ENCODE measurements at regions not wholly inside any gene's neighbourhood (a gene's known extent, or its start where the extent isn't known, plus 50 kb on each side); places are given as distances from the start of the nearest gene placed in this dataset.

DNA sequence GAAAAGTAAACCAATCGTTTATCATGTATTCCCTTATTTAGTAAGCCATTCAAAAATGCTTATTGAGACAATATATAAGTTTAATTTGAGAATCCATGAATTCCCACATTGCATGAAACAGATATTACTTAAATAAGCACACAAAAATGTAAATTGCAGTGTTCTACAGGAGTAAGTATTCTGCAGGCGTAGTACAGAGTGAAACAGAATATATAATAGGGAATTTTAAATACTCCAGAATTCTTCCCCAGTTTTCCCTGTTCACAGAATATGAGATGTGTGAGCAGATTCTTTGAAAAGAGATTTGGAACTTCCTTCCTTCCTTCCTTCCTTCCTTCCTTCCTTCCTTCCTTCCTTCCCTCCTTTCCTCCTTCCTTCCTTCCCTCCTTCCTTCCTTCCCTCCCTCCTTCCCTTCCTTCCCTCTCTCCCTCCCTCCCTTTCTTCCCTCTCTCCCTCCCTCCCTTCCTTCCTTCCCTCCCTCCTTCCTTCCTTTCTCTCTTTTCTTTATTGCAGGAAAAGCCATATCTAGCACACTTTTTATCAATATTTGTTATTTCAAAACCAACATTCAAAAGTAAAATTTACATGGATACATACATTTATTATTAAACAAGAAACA lies 977.7 kb upstream of the LRRTM1 start:
- H3K4me1 ChIP-seq (ENCODE audit: insufficient read depth, low read length) = no peaks in the 10 kb centered on the region
- no peaks in the 10 kb centered on the region for H3K9me3 ChIP-seq (ENCODE audit: control insufficient read depth, insufficient read depth, low read length)
- no peaks in the 10 kb centered on the region for H3K36me3 ChIP-seq (ENCODE audit: insufficient read depth, low read length)
- H3K9ac ChIP-seq (ENCODE audit: low read depth, low read length) = no peak overlapping the region

DNA sequence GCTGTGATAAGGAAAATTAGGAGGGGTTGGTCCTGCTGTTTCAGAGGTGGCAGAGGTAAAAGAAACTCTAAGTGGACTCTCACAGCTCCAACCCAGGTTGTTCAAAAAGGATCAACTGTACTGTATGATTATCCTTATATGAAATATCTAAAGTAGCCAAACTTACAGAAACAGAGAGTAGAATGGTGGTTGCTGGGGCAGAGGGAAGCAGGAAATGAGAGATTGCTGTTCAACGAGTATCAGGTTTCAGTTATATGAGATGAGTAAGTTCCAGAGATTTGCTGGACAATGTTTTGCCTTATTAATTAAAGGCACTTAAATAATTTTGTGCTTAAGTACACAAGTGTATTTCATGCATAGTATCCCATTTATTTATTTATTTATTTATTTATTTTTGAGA lies 972.0 kb upstream of the LRRTM1 start:
- H3K9me3 ChIP-seq (ENCODE audit: control insufficient read depth, insufficient read depth, low read length) = no peaks in the 10 kb centered on the region
- no peak overlapping the region for H3K9ac ChIP-seq (ENCODE audit: low read depth, low read length)
- no peaks in the 10 kb centered on the region for H3K36me3 ChIP-seq (ENCODE audit: insufficient read depth, low read length)
- no peaks in the 10 kb centered on the region for H3K4me1 ChIP-seq (ENCODE audit: insufficient read depth, low read length)

GRCh38 chr2:81266106-81266505 lies 961.6 kb upstream of the LRRTM1 start:
- H3K4me1 ChIP-seq (ENCODE audit: insufficient read depth, low read length) = no peaks in the 10 kb centered on the region
- no peak overlapping the region for H3K9ac ChIP-seq (ENCODE audit: low read depth, low read length)
- no peaks in the 10 kb centered on the region for H3K36me3 ChIP-seq (ENCODE audit: insufficient read depth, low read length)
- no peaks in the 10 kb centered on the region for H3K9me3 ChIP-seq (ENCODE audit: control insufficient read depth, insufficient read depth, low read length)

DNA sequence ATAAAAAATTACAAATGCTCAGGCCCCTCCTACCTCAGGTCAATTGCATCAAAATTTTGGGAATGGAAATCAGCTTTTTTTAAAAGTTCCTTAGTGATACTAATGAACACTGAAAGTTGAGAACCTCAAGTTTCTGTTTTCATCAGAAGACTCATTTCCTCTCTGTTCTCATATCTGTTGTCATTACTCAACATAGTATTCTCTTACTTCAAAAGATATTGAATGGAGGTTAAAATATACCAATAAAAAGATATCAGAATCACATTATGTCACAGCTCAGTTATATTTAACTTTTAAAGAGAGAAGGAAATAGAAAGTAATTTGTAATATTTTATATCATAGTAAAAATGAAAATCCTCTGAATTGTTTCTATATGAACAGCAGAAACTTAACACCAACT lies 959.4 kb upstream of the LRRTM1 start:
- no peaks in the 10 kb centered on the region for H3K9me3 ChIP-seq (ENCODE audit: control insufficient read depth, insufficient read depth, low read length)
- no peaks in the 10 kb centered on the region for H3K36me3 ChIP-seq (ENCODE audit: insufficient read depth, low read length)
- H3K4me1 ChIP-seq (ENCODE audit: insufficient read depth, low read length) = no peaks in the 10 kb centered on the region
- no peak overlapping the region for H3K9ac ChIP-seq (ENCODE audit: low read depth, low read length)

- no peaks in the 10 kb centered on the region for H3K4me1 ChIP-seq (ENCODE audit: insufficient read depth, low read length)
- H3K36me3 ChIP-seq (ENCODE audit: insufficient read depth, low read length) = no peaks in the 10 kb centered on the region
- H3K9ac ChIP-seq (ENCODE audit: low read depth, low read length) = no peak overlapping the region
- H3K9me3 ChIP-seq (ENCODE audit: control insufficient read depth, insufficient read depth, low read length) = no peaks in the 10 kb centered on the region
These were observed 955.8 kb upstream of the LRRTM1 start for GRCh38 chr2:81260320-81260719.

GRCh38 chr2:81250270-81250669 lies 945.7 kb upstream of the LRRTM1 start:
- Histone ChIP-seq H3K36me3 (ENCODE audit: insufficient read depth, low read length) (no peaks in the 10 kb centered on the region), H3K9ac (ENCODE audit: low read depth, low read length) (no peak overlapping the region), H3K4me1 (ENCODE audit: insufficient read depth, low read length) (0 out of 2 replicates have a peak, but pooled peaks cover 3% of the 10 kb centered on the region), H3K9me3 (ENCODE audit: control insufficient read depth, insufficient read depth, low read length) (no peaks in the 10 kb centered on the region)

DNA sequence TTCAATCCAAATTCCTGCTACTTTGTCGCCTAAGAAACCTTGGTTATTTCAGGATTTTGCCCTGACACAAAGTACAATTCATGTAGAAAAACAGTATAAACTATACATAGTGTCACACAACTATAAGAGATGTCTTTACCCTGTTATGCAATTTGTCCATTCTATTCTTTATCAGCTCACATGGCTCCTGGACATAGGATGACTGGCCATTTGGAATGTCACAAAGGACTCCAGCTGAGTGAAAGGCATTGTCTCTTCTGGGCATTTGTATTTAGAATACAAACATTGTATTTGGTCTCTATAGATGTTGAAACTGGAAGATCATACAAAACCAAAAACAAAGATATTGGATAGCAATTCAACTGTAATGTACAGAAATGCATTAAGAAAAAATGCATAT lies 944.6 kb upstream of the LRRTM1 start:
- H3K4me1 ChIP-seq (ENCODE audit: insufficient read depth, low read length) = 0 out of 2 replicates have a peak, but pooled peaks cover 3% of the 10 kb centered on the region
- no peak overlapping the region for H3K9ac ChIP-seq (ENCODE audit: low read depth, low read length)
- no peaks in the 10 kb centered on the region for H3K36me3 ChIP-seq (ENCODE audit: insufficient read depth, low read length)
- H3K9me3 ChIP-seq (ENCODE audit: control insufficient read depth, insufficient read depth, low read length) = no peaks in the 10 kb centered on the region

DNA sequence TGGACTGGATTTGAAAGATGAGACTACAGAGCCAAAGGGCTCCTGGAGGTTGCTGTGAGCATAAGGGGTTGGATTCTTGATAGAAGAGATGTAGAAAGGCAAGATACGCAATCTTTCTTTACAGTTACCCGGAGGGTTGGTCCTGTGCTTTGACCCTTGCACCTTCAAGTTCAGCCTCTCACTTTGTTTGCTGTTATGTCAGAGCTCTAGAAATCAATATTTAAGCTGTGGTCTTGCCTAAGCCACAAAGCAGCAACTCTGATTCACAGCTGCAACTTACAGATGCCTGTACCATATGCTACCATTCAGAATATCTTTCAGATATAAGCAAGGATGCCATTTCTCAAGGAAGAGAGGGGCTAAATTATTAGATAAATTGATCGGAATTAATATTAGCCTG lies 943.1 kb upstream of the LRRTM1 start:
- H3K4me1 ChIP-seq (ENCODE audit: insufficient read depth, low read length) = 0 out of 2 replicates have a peak, but pooled peaks cover 3% of the 10 kb centered on the region
- no peak overlapping the region for H3K9ac ChIP-seq (ENCODE audit: low read depth, low read length)
- H3K9me3 ChIP-seq (ENCODE audit: control insufficient read depth, insufficient read depth, low read length) = no peaks in the 10 kb centered on the region
- no peaks in the 10 kb centered on the region for H3K36me3 ChIP-seq (ENCODE audit: insufficient read depth, low read length)

- Histone ChIP-seq H3K4me1 (ENCODE audit: insufficient read depth, low read length) (no peaks in the 10 kb centered on the region), H3K36me3 (ENCODE audit: insufficient read depth, low read length) (no peaks in the 10 kb centered on the region), H3K9ac (ENCODE audit: low read depth, low read length) (no peak overlapping the region), H3K9me3 (ENCODE audit: control insufficient read depth, insufficient read depth, low read length) (no peaks in the 10 kb centered on the region)
These were observed 937.9 kb upstream of the LRRTM1 start for GRCh38 chr2:81242501-81242900.

DNA sequence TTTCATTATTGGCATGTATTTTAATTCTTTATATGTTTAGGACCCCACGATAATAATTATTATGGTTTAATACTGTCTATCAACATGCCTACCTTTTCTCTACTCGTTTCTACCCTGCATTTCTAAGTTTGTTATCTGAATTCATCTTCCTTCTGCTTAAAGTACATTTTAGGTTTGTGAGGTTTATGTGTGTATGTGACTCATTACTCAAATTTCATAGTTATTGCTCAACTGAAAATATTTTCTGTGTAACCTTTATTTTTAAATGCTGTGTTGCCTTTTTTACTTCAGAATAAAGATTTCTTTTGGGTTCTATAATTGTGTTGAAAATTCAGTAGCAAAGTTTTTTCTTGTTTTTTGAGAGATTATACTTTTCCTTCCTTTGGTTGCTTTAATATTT lies 933.9 kb upstream of the LRRTM1 start:
- Histone ChIP-seq H3K36me3 (ENCODE audit: insufficient read depth, low read length) (no peaks in the 10 kb centered on the region), H3K9ac (ENCODE audit: low read depth, low read length) (no peak overlapping the region), H3K4me1 (ENCODE audit: insufficient read depth, low read length) (no peaks in the 10 kb centered on the region), H3K9me3 (ENCODE audit: control insufficient read depth, insufficient read depth, low read length) (no peaks in the 10 kb centered on the region)

DNA sequence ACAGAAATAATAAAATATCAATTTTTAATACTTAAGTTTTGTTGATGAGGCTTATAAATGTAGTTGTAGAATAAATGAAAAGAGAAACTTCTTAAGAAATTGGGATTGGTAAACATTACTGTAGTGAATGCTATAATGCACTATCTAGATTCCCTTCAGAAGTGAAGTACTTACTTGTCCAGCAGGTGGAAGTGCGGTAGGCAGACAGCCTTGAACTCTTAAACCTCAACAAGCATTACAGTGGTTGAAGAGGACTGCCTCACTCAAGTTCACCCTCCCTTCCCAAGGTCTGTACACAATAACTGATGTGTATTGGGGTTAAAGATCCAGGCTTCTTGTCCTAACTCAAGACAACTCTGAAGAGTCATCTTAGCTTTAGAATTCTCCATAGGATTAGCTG lies 931.0 kb upstream of the LRRTM1 start:
- no peaks in the 10 kb centered on the region for H3K36me3 ChIP-seq (ENCODE audit: insufficient read depth, low read length)
- no peak overlapping the region for H3K9ac ChIP-seq (ENCODE audit: low read depth, low read length)

DNA sequence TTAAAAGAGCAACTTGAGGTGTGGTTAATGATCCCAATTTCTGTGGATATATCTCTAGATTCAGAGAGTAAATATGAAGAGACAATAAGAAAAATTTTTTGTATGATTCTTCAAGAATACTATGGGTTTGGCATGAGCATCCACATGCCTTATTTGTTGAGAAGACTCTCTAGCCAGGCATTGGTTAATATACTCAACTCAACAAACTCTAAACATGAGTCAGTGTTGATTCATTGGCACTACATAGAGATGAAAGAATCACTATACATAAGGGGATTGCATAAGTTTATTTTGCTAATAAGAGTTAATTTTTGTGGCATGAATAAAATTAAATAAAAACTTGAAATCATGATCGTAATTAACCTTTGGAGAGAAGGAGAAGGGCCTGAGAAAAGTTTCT lies 930.2 kb upstream of the LRRTM1 start:
- Histone ChIP-seq H3K9ac (ENCODE audit: low read depth, low read length) (no peak overlapping the region), H3K36me3 (ENCODE audit: insufficient read depth, low read length) (no peaks in the 10 kb centered on the region), H3K9me3 (ENCODE audit: control insufficient read depth, insufficient read depth, low read length) (no peaks in the 10 kb centered on the region)

More for the DNA sequence above, 931.0 kb upstream of the LRRTM1 start:
- Histone ChIP-seq H3K9me3 (ENCODE audit: control insufficient read depth, insufficient read depth, low read length) (no peaks in the 10 kb centered on the region), H3K4me1 (ENCODE audit: insufficient read depth, low read length) (no peaks in the 10 kb centered on the region)

DNA sequence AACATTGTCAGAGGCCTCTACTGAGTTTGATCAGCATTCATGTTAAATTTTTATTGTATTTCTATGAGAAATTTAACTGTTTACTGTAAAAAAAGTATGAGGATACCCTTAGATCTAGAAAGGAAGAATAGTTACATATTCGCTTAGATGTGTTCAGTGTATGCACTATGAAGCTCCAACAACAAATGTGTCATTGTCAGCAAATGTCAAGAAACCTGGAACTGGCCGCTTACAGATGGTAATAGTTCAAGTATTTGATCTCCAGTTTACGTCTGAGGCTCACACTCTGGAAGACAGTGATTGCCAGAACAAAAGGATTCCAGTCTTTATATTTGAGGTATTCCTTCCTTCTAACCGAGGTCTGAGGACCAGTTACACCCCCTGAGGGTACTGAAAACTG lies 921.2 kb upstream of the LRRTM1 start:
- H3K36me3 ChIP-seq (ENCODE audit: insufficient read depth, low read length) = no peaks in the 10 kb centered on the region
- H3K9ac ChIP-seq (ENCODE audit: low read depth, low read length) = no peak overlapping the region
- H3K9me3 ChIP-seq (ENCODE audit: control insufficient read depth, insufficient read depth, low read length) = no peaks in the 10 kb centered on the region
- no peaks in the 10 kb centered on the region for H3K4me1 ChIP-seq (ENCODE audit: insufficient read depth, low read length)

More for the DNA sequence above, 930.2 kb upstream of the LRRTM1 start:
- H3K4me1 ChIP-seq (ENCODE audit: insufficient read depth, low read length) = no peaks in the 10 kb centered on the region

GRCh38 chr2:81213598-81213997 lies 909.0 kb upstream of the LRRTM1 start:
- H3K9ac ChIP-seq (ENCODE audit: low read depth, low read length) = no peak overlapping the region
- H3K36me3 ChIP-seq (ENCODE audit: insufficient read depth, low read length) = no peaks in the 10 kb centered on the region

GRCh38 chr2:81206216-81206615 lies 901.7 kb upstream of the LRRTM1 start:
- Histone ChIP-seq H3K36me3 (ENCODE audit: insufficient read depth, low read length) (no peaks in the 10 kb centered on the region), H3K4me1 (ENCODE audit: insufficient read depth, low read length) (no peaks in the 10 kb centered on the region), H3K9ac (ENCODE audit: low read depth, low read length) (no peak overlapping the region), H3K9me3 (ENCODE audit: control insufficient read depth, insufficient read depth, low read length) (no peaks in the 10 kb centered on the region)

More at GRCh38 chr2:81213598-81213997, 909.0 kb upstream of the LRRTM1 start:
- H3K9me3 ChIP-seq (ENCODE audit: control insufficient read depth, insufficient read depth, low read length) = no peaks in the 10 kb centered on the region
- no peaks in the 10 kb centered on the region for H3K4me1 ChIP-seq (ENCODE audit: insufficient read depth, low read length)
